OCI-LY3 (cell line): ENCODE measurements at regions not wholly inside any gene's neighbourhood (a gene's known extent, or its start where the extent isn't known, plus 50 kb on each side); places are given as distances from the start of the nearest gene placed in this dataset.

ENCODE experiments used
- EZH2phosphoT487 ChIP-seq: fragments of 200-600 bp; shearing (Covaris generic); IDR thresholded peaks from 2 replicates; pipeline ENCODE4 v1.6.1; 2018; ENCODE audit warnings: antibody characterized with exemption, mixed run types, low read depth
- TF ChIP-seq, protein P1 (sequence below): fragments of 200-600, 300-600 bp; sonication (generic); IDR thresholded peaks from 2 replicates; pipeline ENCODE4 v1.5.1; 2014; ENCODE audit warnings: antibody characterized with exemption, low read length, low read depth

GRCh38 chr16:62102588-62102987, 66.3 kb upstream of the CDH8 start:
- TF ChIP-seq, protein P1, sequence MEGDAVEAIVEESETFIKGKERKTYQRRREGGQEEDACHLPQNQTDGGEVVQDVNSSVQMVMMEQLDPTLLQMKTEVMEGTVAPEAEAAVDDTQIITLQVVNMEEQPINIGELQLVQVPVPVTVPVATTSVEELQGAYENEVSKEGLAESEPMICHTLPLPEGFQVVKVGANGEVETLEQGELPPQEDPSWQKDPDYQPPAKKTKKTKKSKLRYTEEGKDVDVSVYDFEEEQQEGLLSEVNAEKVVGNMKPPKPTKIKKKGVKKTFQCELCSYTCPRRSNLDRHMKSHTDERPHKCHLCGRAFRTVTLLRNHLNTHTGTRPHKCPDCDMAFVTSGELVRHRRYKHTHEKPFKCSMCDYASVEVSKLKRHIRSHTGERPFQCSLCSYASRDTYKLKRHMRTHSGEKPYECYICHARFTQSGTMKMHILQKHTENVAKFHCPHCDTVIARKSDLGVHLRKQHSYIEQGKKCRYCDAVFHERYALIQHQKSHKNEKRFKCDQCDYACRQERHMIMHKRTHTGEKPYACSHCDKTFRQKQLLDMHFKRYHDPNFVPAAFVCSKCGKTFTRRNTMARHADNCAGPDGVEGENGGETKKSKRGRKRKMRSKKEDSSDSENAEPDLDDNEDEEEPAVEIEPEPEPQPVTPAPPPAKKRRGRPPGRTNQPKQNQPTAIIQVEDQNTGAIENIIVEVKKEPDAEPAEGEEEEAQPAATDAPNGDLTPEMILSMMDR, result no peak
- TF ChIP-seq EZH2phosphoT487, result no peak
